Type B pancreatic cell (in vitro differentiated cells): ENCODE measurements at regions not wholly inside any gene's neighbourhood (a gene's known extent, or its start where the extent isn't known, plus 50 kb on each side); places are given as distances from the start of the nearest gene placed in this dataset.
A peak's percentile ranks its signal among the peaks of the same experiment; 100 is the strongest.

ENCODE experiments used
- DNase-seq: peaks from one replicate; pipeline ENCODE4 v3.0.0; 2021; ENCODE audit warnings: mixed read lengths; ENCODE audit not compliant: unreplicated experiment; ENCODE audit errors: extremely low spot score
- H3K27ac Mint-ChIP-seq: 2 replicates; pipeline ENCODE4 v1.8.0; 2021; ENCODE audit warnings: mild to moderate bottlenecking, mixed read lengths
- H3K27me3 Mint-ChIP-seq: 2 replicates; pipeline ENCODE4 v1.8.0; 2021; ENCODE audit warnings: mixed read lengths
- H3K36me3 Mint-ChIP-seq: 2 replicates; pipeline ENCODE4 v1.8.0; 2021; ENCODE audit warnings: mixed read lengths
- H3K4me1 Mint-ChIP-seq: one replicate; pipeline ENCODE4 v1.8.0; 2021; ENCODE audit warnings: mixed read lengths; ENCODE audit not compliant: unreplicated experiment
- H3K4me3 Mint-ChIP-seq: 2 replicates; pipeline ENCODE4 v1.8.0; 2021; ENCODE audit warnings: mild to moderate bottlenecking, mixed read lengths
- H3K9me3 Mint-ChIP-seq: 2 replicates; pipeline ENCODE4 v1.8.0; 2021; ENCODE audit warnings: mixed read lengths
- TF ChIP-seq, protein P1 (sequence below): fragments of 200-600 bp; sonication (generic); conservative IDR thresholded peaks from 2 replicates; pipeline ENCODE4 v1.5.0; 2021; ENCODE audit warnings: antibody characterized with exemption, mild to moderate bottlenecking

DNA sequence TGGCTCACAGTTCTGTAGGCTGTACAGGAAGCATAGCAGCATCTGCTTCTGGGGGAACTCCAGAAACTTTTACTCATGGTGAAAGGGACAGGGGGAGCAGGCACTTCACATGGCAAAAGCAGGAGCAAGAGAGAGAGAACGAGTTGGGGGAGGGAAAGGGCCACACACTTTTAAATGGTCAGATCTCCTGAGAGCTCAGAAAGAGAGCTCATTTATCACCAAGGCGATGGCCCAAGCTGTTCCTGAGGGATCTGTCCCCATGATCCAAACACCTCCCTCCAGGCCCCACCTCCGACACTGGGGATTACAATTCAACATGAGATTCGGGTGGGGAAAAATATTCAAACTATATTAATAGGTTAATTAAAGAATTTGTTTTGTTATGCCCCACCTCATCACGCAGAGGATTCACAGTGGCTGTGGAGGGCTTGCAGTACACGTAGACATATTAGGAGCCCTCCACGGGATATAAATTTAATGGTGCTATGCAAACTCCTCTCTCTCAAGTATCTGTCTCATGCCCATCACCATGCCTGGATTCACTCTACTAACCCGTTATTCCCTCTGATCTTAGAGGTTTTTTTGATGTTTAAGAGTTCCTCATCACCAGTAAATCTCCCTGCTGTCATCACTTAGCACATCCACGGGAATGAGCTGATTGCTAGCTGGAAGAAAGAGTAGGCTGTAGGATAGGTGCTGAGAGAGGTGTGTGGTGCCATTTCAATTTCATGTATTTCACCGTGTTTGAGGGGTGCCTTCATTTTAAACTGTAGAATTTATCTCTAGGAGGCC is 84.5 kb upstream of the ARHGAP28 start:
- no peak for DNase-seq
- H3K4me3 Mint-ChIP-seq: no peak overlapping the region
- TF ChIP-seq, protein P1, sequence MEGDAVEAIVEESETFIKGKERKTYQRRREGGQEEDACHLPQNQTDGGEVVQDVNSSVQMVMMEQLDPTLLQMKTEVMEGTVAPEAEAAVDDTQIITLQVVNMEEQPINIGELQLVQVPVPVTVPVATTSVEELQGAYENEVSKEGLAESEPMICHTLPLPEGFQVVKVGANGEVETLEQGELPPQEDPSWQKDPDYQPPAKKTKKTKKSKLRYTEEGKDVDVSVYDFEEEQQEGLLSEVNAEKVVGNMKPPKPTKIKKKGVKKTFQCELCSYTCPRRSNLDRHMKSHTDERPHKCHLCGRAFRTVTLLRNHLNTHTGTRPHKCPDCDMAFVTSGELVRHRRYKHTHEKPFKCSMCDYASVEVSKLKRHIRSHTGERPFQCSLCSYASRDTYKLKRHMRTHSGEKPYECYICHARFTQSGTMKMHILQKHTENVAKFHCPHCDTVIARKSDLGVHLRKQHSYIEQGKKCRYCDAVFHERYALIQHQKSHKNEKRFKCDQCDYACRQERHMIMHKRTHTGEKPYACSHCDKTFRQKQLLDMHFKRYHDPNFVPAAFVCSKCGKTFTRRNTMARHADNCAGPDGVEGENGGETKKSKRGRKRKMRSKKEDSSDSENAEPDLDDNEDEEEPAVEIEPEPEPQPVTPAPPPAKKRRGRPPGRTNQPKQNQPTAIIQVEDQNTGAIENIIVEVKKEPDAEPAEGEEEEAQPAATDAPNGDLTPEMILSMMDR: no peak
- no peaks in the 10 kb centered on the region for H3K9me3 Mint-ChIP-seq
- peaks cover 15% of the 10 kb centered on the region for H3K4me1 Mint-ChIP-seq
- H3K36me3 Mint-ChIP-seq: no peaks in the 10 kb centered on the region
- peaks cover 4% of the 10 kb centered on the region for H3K27me3 Mint-ChIP-seq
- H3K27ac Mint-ChIP-seq: no peak overlapping the region

GRCh38 chr18:6646801-6647200 is 82.7 kb upstream of the ARHGAP28 start:
- Mint-ChIP-seq H3K9me3 (no peaks in the 10 kb centered on the region), H3K36me3 (no peaks in the 10 kb centered on the region), H3K4me1 (peaks cover 15% of the 10 kb centered on the region), H3K27me3 (peaks cover 4% of the 10 kb centered on the region), H3K4me3 (no peak overlapping the region), H3K27ac (peak overlapping the region; percentile 2)
- TF ChIP-seq, protein P1: no peak
- no peak for DNase-seq

DNA sequence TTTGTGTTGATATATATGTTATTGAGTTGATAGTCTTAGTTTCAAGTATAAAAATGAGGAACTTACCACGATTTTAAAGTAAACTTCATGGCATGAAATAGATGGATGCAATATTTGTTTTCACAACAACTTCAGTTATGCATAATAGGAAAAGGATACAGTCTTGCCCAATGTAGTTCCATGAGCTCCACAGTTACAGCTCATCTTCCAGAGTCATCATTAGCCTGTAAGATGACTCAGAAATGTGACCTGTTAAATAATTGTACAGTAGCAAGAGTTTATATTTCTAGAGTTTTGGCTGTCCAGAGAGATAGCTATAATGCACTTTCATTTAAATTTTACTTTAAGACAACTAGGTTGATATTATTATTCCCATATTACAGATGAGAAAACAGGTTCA is 80.9 kb upstream of the ARHGAP28 start:
- no peak for DNase-seq
- no peaks in the 10 kb centered on the region for H3K36me3 Mint-ChIP-seq
- H3K27me3 Mint-ChIP-seq: no peaks in the 10 kb centered on the region
- no peak overlapping the region for H3K4me3 Mint-ChIP-seq
- peaks cover 20% of the 10 kb centered on the region for H3K4me1 Mint-ChIP-seq
- no peaks in the 10 kb centered on the region for H3K9me3 Mint-ChIP-seq
- TF ChIP-seq, protein P1: no peak
- H3K27ac Mint-ChIP-seq: no peak overlapping the region

GRCh38 chr18:6649421-6650126 is 79.9 kb upstream of the ARHGAP28 start:
- no peaks in the 10 kb centered on the region for H3K27me3 Mint-ChIP-seq
- no peaks in the 10 kb centered on the region for H3K9me3 Mint-ChIP-seq
- H3K4me1 Mint-ChIP-seq: peaks cover 18% of the 10 kb centered on the region
- no peak overlapping the region for H3K4me3 Mint-ChIP-seq
- no peak overlapping the region for H3K27ac Mint-ChIP-seq
- TF ChIP-seq, protein P1: no peak
- DNase-seq: no peak
- H3K36me3 Mint-ChIP-seq: no peaks in the 10 kb centered on the region

GRCh38 chr18:6650127-6650507 is 79.4 kb upstream of the ARHGAP28 start:
- Mint-ChIP-seq H3K4me1 (peaks cover 15% of the 10 kb centered on the region), H3K9me3 (no peaks in the 10 kb centered on the region), H3K36me3 (no peaks in the 10 kb centered on the region), H3K4me3 (no peak overlapping the region), H3K27me3 (no peaks in the 10 kb centered on the region), H3K27ac (no peak overlapping the region)
- TF ChIP-seq, protein P1: no peak
- no peak for DNase-seq
